Mammary epithelial cell (primary cell): ENCODE measurements at regions not wholly inside any gene's neighbourhood (a gene's known extent, or its start where the extent isn't known, plus 50 kb on each side); places are given as distances from the start of the nearest gene placed in this dataset.

ENCODE experiments used
- CTCF ChIP-seq, 2 donors: IDR thresholded peaks in 1 of 2; conservative IDR thresholded peaks in 1 of 2; 2 replicates each; pipeline ENCODE4 v1.5.1; 2011 to 2012; ENCODE audit warnings: inconsistent platforms in 2 of 2, low read length in 2 of 2, mild to moderate bottlenecking in 2 of 2, control low read depth in 1 of 2, low read depth in 1 of 2; ENCODE audit not compliant: insufficient read depth in 1 of 2; ENCODE audit errors: extremely low read depth in 1 of 2
- EZH2 ChIP-seq: IDR thresholded peaks from 2 replicates; pipeline ENCODE4 v1.6.1; 2012; ENCODE audit warnings: low read length, inconsistent platforms, borderline replicate concordance

- no peak for TF ChIP-seq CTCF (conservative IDR thresholded peaks at IDR 0.05 in 1 of 2, IDR thresholded peaks at IDR 0.05 in 1 of 2; ENCODE audit: extremely low read depth in 1 of 2, insufficient read depth in 1 of 2, low read depth in 1 of 2, low read length in 2 of 2)
- TF ChIP-seq EZH2: no peak
Measured at GRCh38 chr1:187985145-187985896, 1156.6 kb downstream of the PLA2G4A start.
